ENCODE measurements at regions not wholly inside any gene's neighbourhood (a gene's known extent, or its start where the extent isn't known, plus 50 kb on each side); places are given as distances from the start of the nearest gene placed in this dataset.

DNA sequence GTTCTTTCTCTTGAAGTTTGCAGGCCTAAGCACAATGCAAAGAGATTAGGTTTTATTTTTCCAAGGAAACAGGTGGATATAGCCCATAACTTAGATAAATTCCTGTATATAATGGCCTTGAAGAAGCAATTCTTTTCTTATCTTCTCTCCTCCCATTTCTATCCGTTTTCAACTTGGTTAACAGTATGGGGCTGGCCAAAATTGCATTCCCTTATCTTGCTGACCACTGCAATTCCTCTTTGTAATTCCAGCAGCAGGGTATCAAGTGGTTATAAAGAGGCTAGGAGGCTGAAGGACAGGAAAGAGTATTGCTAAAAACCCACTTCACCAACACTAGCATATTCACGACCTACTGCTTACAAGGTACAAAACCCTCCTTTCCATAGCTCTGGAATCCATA, 643.5 kb upstream of the ID4 start:
- DNase-seq (ENCODE audit: extremely low read depth in 1 of 4, low spot score in 3 of 4) (no peak), FAIRE-seq (no peak), ATAC-seq (no peak)
- Histone ChIP-seq H3K27me3 (ENCODE audit: control insufficient read depth in 2 of 2, insufficient read depth in 2 of 2, low read length in 2 of 2) (no peaks in the 10 kb centered on the region), H2AFZ (ENCODE audit: low read depth, low read length) (no peak overlapping the region), H4K20me1 (replicated peaks; ENCODE audit: control insufficient read depth, insufficient read depth, low read length) (no peaks in the 10 kb centered on the region), H3K9ac (ENCODE audit: insufficient read depth in 1 of 2, low read depth in 2 of 2, low read length in 2 of 2) (no peak overlapping the region), H3K4me3 (no peak overlapping the region), H3K4me1 (replicated peaks in 1 of 2; ENCODE audit: control insufficient read depth in 2 of 2, insufficient read depth in 2 of 2, low read length in 2 of 2) (no peaks in the 10 kb centered on the region), H3K79me2 (ENCODE audit: control insufficient read depth, insufficient read depth, low read length) (no peaks in the 10 kb centered on the region), H3K27ac (ENCODE audit: extremely low read depth, low read depth, low read length) (no peak overlapping the region), H3K4me2 (ENCODE audit: insufficient read depth, low read length) (no peak overlapping the region), H3K9me1 (ENCODE audit: control insufficient read depth, insufficient read depth, low read length) (no peaks in the 10 kb centered on the region), H3K9me3 (replicated peaks; ENCODE audit: control insufficient read depth, insufficient read depth, low read depth, low read length) (no peaks in the 10 kb centered on the region; the same call in 1 of the 2 replicates), H3K36me3 (ENCODE audit: control insufficient read depth, insufficient read depth, low read length) (no peaks in the 10 kb centered on the region)
- intact Hi-C loops (cut with micrococcal nuclease), result no loop called here
- WGBS (ENCODE audit: insufficient coverage, low coverage, missing lambda C conversion rate), result 0% methylated on average over 2 of the region's 2 CpGs
- ChIA-PET CTCF (ENCODE audit: low intra/inter-chr PET ratio) (no interaction called here), POLR2A (no interaction called here)
- TF ChIP-seq ZBTB17 (CRISPR knock-in tag; IDR thresholded peaks at IDR 0.05) (no peak), ZNF197 (CRISPR knock-in tag; IDR thresholded peaks at IDR 0.05; ENCODE audit: low read depth) (no peak)
- no TSS peak for BruUV-seq (replicated peaks)
- in situ Hi-C loops (cut with MboI), result no loop called here

DNA sequence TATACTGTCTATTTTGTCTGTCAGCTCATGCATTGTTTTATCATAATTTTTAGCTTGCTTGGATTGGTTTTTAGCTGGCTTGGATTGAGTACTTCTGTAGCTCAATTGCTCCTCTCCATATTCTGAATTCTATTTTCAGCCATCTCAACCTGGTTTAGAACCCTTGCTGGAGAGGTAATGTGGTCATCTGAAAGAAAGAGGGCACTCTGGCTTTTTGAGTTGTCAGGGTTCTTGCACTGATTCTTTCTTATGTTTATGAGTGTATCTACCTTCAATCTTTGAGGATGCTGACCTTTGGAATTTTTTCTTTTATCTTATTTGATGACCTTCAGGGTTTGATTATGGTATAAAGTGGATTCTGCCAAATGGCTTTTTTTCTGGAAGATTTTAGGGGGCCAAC, 632.7 kb upstream of the ID4 start:
- H3K9ac ChIP-seq (ENCODE audit: insufficient read depth in 1 of 2, low read depth in 2 of 2, low read length in 2 of 2), result no peak overlapping the region
- no peaks in the 10 kb centered on the region for H3K27me3 ChIP-seq (ENCODE audit: control insufficient read depth in 2 of 2, insufficient read depth in 2 of 2, low read length in 2 of 2)
- POLR2A ChIA-PET, result no interaction called here
- no peaks in the 10 kb centered on the region for H3K9me1 ChIP-seq (ENCODE audit: control insufficient read depth, insufficient read depth, low read length)
- no peaks in the 10 kb centered on the region for H3K4me1 ChIP-seq (replicated peaks in 1 of 2; ENCODE audit: control insufficient read depth in 2 of 2, insufficient read depth in 2 of 2, low read length in 2 of 2)
- intact Hi-C loops (cut with micrococcal nuclease) (no loop called here), in situ Hi-C loops (cut with MboI) (no loop called here)
- H3K4me2 ChIP-seq (ENCODE audit: insufficient read depth, low read length), result no peak overlapping the region
- ATAC-seq (no peak), FAIRE-seq (no peak), DNase-seq (ENCODE audit: extremely low read depth in 1 of 4, low spot score in 3 of 4) (no peak)
- no peak overlapping the region for H3K27ac ChIP-seq (ENCODE audit: extremely low read depth, low read depth, low read length)
- no peak overlapping the region for H2AFZ ChIP-seq (ENCODE audit: low read depth, low read length)
- no TSS peak for BruUV-seq (replicated peaks)
- H3K9me3 ChIP-seq (replicated peaks; ENCODE audit: control insufficient read depth, insufficient read depth, low read depth, low read length), result no peaks in the 10 kb centered on the region; the same call in 1 of the 2 replicates
- no peak overlapping the region for H3K4me3 ChIP-seq
- H3K79me2 ChIP-seq (ENCODE audit: control insufficient read depth, insufficient read depth, low read length), result no peaks in the 10 kb centered on the region
- no peaks in the 10 kb centered on the region for H4K20me1 ChIP-seq (replicated peaks; ENCODE audit: control insufficient read depth, insufficient read depth, low read length)
- CTCF ChIA-PET (ENCODE audit: low intra/inter-chr PET ratio), result no interaction called here
- H3K36me3 ChIP-seq (ENCODE audit: control insufficient read depth, insufficient read depth, low read length), result no peaks in the 10 kb centered on the region
- TF ChIP-seq KDM1A (IDR thresholded peaks at IDR 0.05) (no peak), RBFOX2 (IDR thresholded peaks at IDR 0.05; ENCODE audit: low read depth, low read length) (no peak), CEBPG (CRISPR knock-in tag; IDR thresholded peaks at IDR 0.05) (no peak), CEBPG (tag; conservative IDR thresholded peaks at IDR 0.05 in 1 of 2, IDR thresholded peaks at IDR 0.05 in 1 of 2) (no peak), ASH1L (IDR thresholded peaks at IDR 0.05; ENCODE audit: borderline replicate concordance, low read depth, partially characterized antibody) (no peak), C11orf30 (IDR thresholded peaks at IDR 0.05; ENCODE audit: low read depth) (no peak), ZNF224 (CRISPR knock-in tag; IDR thresholded peaks at IDR 0.05) (no peak), NR2F6 (CRISPR knock-in tag; IDR thresholded peaks at IDR 0.05) (no peak), TEAD4 (IDR thresholded peaks at IDR 0.05; ENCODE audit: low read length) (no peak), TEAD4 (CRISPR knock-in tag; IDR thresholded peaks at IDR 0.05; ENCODE audit: borderline replicate concordance) (no peak)
- TF ChIP-seq, protein P1, sequence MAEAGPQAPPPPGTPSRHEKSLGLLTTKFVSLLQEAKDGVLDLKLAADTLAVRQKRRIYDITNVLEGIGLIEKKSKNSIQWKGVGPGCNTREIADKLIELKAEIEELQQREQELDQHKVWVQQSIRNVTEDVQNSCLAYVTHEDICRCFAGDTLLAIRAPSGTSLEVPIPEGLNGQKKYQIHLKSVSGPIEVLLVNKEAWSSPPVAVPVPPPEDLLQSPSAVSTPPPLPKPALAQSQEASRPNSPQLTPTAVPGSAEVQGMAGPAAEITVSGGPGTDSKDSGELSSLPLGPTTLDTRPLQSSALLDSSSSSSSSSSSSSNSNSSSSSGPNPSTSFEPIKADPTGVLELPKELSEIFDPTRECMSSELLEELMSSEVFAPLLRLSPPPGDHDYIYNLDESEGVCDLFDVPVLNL (CRISPR knock-in tag; IDR thresholded peaks at IDR 0.05; ENCODE audit: low read depth), result no peak
- TF ChIP-seq, protein P2, sequence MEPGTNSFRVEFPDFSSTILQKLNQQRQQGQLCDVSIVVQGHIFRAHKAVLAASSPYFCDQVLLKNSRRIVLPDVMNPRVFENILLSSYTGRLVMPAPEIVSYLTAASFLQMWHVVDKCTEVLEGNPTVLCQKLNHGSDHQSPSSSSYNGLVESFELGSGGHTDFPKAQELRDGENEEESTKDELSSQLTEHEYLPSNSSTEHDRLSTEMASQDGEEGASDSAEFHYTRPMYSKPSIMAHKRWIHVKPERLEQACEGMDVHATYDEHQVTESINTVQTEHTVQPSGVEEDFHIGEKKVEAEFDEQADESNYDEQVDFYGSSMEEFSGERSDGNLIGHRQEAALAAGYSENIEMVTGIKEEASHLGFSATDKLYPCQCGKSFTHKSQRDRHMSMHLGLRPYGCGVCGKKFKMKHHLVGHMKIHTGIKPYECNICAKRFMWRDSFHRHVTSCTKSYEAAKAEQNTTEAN (CRISPR knock-in tag; IDR thresholded peaks at IDR 0.05), result no peak
- TF ChIP-seq, protein P3, sequence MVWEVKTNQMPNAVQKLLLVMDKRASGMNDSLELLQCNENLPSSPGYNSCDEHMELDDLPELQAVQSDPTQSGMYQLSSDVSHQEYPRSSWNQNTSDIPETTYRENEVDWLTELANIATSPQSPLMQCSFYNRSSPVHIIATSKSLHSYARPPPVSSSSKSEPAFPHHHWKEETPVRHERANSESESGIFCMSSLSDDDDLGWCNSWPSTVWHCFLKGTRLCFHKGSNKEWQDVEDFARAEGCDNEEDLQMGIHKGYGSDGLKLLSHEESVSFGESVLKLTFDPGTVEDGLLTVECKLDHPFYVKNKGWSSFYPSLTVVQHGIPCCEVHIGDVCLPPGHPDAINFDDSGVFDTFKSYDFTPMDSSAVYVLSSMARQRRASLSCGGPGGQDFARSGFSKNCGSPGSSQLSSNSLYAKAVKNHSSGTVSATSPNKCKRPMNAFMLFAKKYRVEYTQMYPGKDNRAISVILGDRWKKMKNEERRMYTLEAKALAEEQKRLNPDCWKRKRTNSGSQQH (CRISPR knock-in tag; IDR thresholded peaks at IDR 0.05), result no peak
